IMR-90 (cell line): ENCODE measurements at regions not wholly inside any gene's neighbourhood (a gene's known extent, or its start where the extent isn't known, plus 50 kb on each side); places are given as distances from the start of the nearest gene placed in this dataset.

Experiments
- ELK1 ChIP-seq: fragments of 150-350 bp; IDR thresholded peaks from 2 replicates; pipeline ENCODE4 v1.6.1; 2016; ENCODE audit warnings: low read depth, mild to moderate bottlenecking, low read length, moderate library complexity, borderline replicate concordance
- MAFK ChIP-seq: IDR thresholded peaks from 2 replicates; pipeline ENCODE4 v1.6.1; 2012; ENCODE audit warnings: low read depth, low read length, improper control_type of control experiment
- MXI1 ChIP-seq: IDR thresholded peaks from 2 replicates; pipeline ENCODE4 v1.6.1; 2012; ENCODE audit warnings: low read depth, mild to moderate bottlenecking, low read length, moderate library complexity, borderline replicate concordance
- POLR2A ChIP-seq: IDR thresholded peaks from 2 replicates; pipeline ENCODE4 v1.6.1; 2012; ENCODE audit warnings: mild to moderate bottlenecking, low read depth, low read length
- TF ChIP-seq, protein P1 (sequence below): conservative IDR thresholded peaks from 2 replicates; pipeline ENCODE4 v1.5.1; 2012; ENCODE audit warnings: mild to moderate bottlenecking, low read depth, low read length, improper control_type of control experiment

- TF ChIP-seq MAFK (no peak), POLR2A (no peak), ELK1 (no peak), MXI1 (no peak)
- TF ChIP-seq, protein P1, sequence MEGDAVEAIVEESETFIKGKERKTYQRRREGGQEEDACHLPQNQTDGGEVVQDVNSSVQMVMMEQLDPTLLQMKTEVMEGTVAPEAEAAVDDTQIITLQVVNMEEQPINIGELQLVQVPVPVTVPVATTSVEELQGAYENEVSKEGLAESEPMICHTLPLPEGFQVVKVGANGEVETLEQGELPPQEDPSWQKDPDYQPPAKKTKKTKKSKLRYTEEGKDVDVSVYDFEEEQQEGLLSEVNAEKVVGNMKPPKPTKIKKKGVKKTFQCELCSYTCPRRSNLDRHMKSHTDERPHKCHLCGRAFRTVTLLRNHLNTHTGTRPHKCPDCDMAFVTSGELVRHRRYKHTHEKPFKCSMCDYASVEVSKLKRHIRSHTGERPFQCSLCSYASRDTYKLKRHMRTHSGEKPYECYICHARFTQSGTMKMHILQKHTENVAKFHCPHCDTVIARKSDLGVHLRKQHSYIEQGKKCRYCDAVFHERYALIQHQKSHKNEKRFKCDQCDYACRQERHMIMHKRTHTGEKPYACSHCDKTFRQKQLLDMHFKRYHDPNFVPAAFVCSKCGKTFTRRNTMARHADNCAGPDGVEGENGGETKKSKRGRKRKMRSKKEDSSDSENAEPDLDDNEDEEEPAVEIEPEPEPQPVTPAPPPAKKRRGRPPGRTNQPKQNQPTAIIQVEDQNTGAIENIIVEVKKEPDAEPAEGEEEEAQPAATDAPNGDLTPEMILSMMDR, result no peak
Measured at GRCh38 chr13:78780708-78781107, 121.8 kb upstream of the OBI1 start.
